DND-41 (cell line): ENCODE measurements at regions not wholly inside any gene's neighbourhood (a gene's known extent, or its start where the extent isn't known, plus 50 kb on each side); places are given as distances from the start of the nearest gene placed in this dataset.
"Not testable (repeated sequence)": the region's sequence is repeated elsewhere in the genome, so short reads cannot be mapped to it uniquely, and the experiment has no call there.

Experiments used
- ATAC-seq: fragments of 200-7000 bp; cut with Tn5 transposase; 3 replicates; pipeline ENCODE4 v1.9.1; 2021; ENCODE audit warnings: low read depth; ENCODE audit not compliant: insufficient read depth
- DNase-seq: peaks from one replicate; pipeline ENCODE4 v3.0.0-alpha.2; 2020
- H2AFZ ChIP-seq: 2 replicates; pipeline ENCODE4 v1.6.0; 2012; ENCODE audit warnings: low read depth, low read length
- H3K27ac ChIP-seq: 2 replicates; pipeline ENCODE4 v1.5.1; 2012; ENCODE audit warnings: low read length, inconsistent platforms
- H3K27me3 ChIP-seq: fragments of 200-600 bp; sonication (generic); 2 replicates; pipeline ENCODE4 v1.6.0; 2012; ENCODE audit warnings: low read length, mild to moderate bottlenecking, inconsistent platforms; ENCODE audit not compliant: insufficient read depth, poor library complexity
- H3K36me3 ChIP-seq: 2 replicates; pipeline ENCODE4 v1.5.1; 2012; ENCODE audit warnings: low read length, inconsistent platforms; ENCODE audit not compliant: insufficient read depth
- H3K4me1 ChIP-seq: 2 replicates; pipeline ENCODE4 v1.5.1; 2012; ENCODE audit warnings: mild to moderate bottlenecking, low read length; ENCODE audit not compliant: insufficient read depth
- H3K4me2 ChIP-seq: 2 replicates; pipeline ENCODE4 v1.6.0; 2012; ENCODE audit warnings: mild to moderate bottlenecking, moderate library complexity, low read length, inconsistent platforms; ENCODE audit not compliant: insufficient read depth
- H3K4me3 ChIP-seq, 2 experiments: fragments of 200-600 bp in 1 of 2; shearing (Covaris generic) in 1 of 2; 2 replicates each; pipeline ENCODE4 v1.5.1; 2012 to 2016; ENCODE audit warnings: inconsistent platforms in 2 of 2, low read length in 2 of 2, mild to moderate bottlenecking in 2 of 2, low read depth in 1 of 2, moderate library complexity in 1 of 2
- H3K79me2 ChIP-seq: 2 replicates; pipeline ENCODE4 v1.6.0; 2012; ENCODE audit warnings: low read length, inconsistent platforms; ENCODE audit not compliant: insufficient read depth
- H3K9ac ChIP-seq: 2 replicates; pipeline ENCODE4 v1.6.0; 2012; ENCODE audit warnings: low read depth, mild to moderate bottlenecking, inconsistent platforms, low read length, moderate library complexity
- H3K9me3 ChIP-seq: 2 replicates; pipeline ENCODE4 v1.5.1; 2012; ENCODE audit warnings: low read length, moderate library complexity, mild to moderate bottlenecking, inconsistent platforms; ENCODE audit not compliant: insufficient read depth, severe bottlenecking
- H4K20me1 ChIP-seq: 2 replicates; pipeline ENCODE4 v1.6.0; 2012; ENCODE audit warnings: low read length; ENCODE audit not compliant: insufficient read depth
- EZH2 ChIP-seq: IDR thresholded peaks from 3 replicates; pipeline ENCODE4 v1.6.1; 2012; ENCODE audit warnings: borderline replicate concordance, low read depth, mild to moderate bottlenecking, moderate library complexity, low read length, inconsistent platforms; ENCODE audit not compliant: severe bottlenecking
- TF ChIP-seq, protein P1 (sequence below): IDR thresholded peaks from 2 replicates; pipeline ENCODE4 v1.5.1; 2012; ENCODE audit warnings: borderline replicate concordance, low read length, moderate library complexity, mild to moderate bottlenecking; ENCODE audit not compliant: poor library complexity, severe bottlenecking; ENCODE audit errors: extremely low read depth

DNA sequence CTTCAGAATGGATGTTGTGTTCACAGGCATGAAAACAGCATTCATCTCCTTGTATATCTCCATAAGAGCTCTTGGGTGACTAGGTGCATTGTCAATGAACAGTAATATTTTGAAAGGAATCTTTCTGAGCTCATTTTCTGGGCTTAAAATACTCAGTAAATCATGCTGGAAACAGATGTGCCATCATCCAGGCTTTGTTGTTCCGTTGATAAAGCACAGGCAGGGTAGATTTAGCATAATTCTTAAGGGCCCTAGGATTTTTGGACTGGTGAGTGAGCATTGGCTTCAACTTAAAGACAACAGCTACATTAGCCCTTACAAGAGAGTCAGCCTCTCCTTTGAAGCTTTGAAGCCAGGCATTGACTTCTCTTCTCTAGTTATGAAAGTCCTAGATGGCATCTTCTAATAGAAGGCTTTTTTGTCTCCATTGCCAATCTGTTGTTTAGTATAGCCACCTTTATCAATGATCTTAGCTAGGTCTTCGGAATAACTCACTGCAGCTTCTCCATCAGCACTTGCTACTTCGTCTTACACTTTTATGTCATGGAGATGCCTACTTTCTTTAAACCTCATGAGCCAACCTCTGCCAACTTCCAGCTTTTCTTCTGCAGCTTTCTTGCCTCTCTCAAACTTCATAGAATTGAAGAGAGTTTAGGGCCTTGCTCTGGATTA, 79.6 kb upstream of the PSMA6 start:
- Histone ChIP-seq H3K36me3 (no peaks in the 10 kb centered on the region), H3K4me2 (no peak overlapping the region), H3K27me3 (no peaks in the 10 kb centered on the region), H3K9me3 (no peaks in the 10 kb centered on the region), H3K4me3 (no peak overlapping the region), H2AFZ (no peak overlapping the region), H3K4me1 (no peaks in the 10 kb centered on the region), H4K20me1 (no peaks in the 10 kb centered on the region), H3K79me2 (no peaks in the 10 kb centered on the region), H3K9ac (no peak overlapping the region), H3K27ac (no peak overlapping the region)
- ATAC-seq (no peak), DNase-seq (no peak)
- TF ChIP-seq EZH2: no peak
- TF ChIP-seq, protein P1, sequence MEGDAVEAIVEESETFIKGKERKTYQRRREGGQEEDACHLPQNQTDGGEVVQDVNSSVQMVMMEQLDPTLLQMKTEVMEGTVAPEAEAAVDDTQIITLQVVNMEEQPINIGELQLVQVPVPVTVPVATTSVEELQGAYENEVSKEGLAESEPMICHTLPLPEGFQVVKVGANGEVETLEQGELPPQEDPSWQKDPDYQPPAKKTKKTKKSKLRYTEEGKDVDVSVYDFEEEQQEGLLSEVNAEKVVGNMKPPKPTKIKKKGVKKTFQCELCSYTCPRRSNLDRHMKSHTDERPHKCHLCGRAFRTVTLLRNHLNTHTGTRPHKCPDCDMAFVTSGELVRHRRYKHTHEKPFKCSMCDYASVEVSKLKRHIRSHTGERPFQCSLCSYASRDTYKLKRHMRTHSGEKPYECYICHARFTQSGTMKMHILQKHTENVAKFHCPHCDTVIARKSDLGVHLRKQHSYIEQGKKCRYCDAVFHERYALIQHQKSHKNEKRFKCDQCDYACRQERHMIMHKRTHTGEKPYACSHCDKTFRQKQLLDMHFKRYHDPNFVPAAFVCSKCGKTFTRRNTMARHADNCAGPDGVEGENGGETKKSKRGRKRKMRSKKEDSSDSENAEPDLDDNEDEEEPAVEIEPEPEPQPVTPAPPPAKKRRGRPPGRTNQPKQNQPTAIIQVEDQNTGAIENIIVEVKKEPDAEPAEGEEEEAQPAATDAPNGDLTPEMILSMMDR: no peak

DNA sequence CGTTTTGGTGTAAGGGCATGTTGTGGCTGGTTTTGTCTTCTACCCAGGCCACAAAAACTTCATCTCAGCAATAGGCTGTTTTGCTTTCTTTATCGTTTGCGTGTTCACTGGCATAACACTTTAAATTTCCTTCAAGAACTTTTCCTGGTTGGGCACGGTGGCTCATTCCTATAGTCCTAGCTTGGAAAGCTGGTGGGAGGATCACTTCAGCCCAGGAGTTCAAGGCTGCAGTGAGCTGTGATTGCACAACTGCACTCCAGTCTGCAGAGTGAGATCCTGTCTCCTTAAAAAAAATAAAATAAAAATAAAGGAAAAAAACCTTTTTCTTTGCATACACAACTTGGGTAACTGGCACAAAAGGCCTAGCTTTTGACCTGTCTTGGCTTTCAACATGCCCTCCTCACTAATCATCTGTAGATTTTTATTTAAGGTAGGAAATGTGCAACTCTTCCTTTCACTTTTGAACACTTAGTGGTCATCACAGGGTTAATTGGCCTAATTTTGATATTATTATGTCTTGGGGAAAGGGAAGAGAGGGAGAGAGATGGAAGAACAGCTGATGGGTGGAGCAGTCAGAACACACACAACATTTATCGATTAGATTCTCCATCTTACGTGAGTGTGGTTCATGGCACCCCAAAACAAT, 78.9 kb upstream of the PSMA6 start:
- Histone ChIP-seq H3K4me2 (no peak overlapping the region), H2AFZ (no peak overlapping the region), H3K4me3 (no peak overlapping the region), H3K4me1 (no peaks in the 10 kb centered on the region), H3K27me3 (no peaks in the 10 kb centered on the region), H4K20me1 (no peaks in the 10 kb centered on the region), H3K36me3 (no peaks in the 10 kb centered on the region), H3K27ac (no peak overlapping the region), H3K9me3 (no peaks in the 10 kb centered on the region), H3K79me2 (no peaks in the 10 kb centered on the region), H3K9ac (no peak overlapping the region)
- DNase-seq (no peak), ATAC-seq (no peak)
- TF ChIP-seq EZH2: no peak
- TF ChIP-seq, protein P1: no peak

DNA sequence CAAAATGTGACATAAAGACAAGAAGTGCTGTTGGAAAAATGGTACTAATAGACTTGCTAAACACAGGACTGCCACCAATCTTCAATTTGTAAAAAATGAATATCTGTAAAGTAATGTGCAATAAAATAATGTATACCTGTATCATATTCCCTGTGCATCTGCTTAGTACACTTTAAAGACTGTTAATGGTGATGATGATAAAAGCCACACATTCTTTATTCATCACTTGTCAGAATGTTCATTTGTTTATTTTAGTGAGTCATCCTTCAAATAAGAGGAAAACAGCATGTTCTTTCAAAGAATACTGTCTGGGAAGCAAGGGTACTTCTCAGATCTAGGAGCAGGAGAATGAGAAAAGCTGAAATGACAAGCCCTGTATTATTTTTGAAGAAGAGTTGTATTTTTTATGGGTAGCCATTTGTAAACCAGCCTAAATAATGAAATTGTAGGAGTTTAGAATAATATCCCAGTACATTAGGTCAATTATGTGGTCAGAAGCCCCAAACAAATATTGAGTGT, 78.3 kb upstream of the PSMA6 start:
- TF ChIP-seq EZH2: no peak
- TF ChIP-seq, protein P1: no peak
- Histone ChIP-seq H3K36me3 (no peaks in the 10 kb centered on the region), H3K4me2 (no peak overlapping the region), H2AFZ (no peak overlapping the region), H3K27ac (no peak overlapping the region), H3K9ac (no peak overlapping the region), H3K4me1 (no peaks in the 10 kb centered on the region), H4K20me1 (no peaks in the 10 kb centered on the region), H3K27me3 (no peaks in the 10 kb centered on the region), H3K9me3 (no peaks in the 10 kb centered on the region), H3K4me3 (no peak overlapping the region), H3K79me2 (no peaks in the 10 kb centered on the region)
- no peak for DNase-seq
- no peak for ATAC-seq

DNA sequence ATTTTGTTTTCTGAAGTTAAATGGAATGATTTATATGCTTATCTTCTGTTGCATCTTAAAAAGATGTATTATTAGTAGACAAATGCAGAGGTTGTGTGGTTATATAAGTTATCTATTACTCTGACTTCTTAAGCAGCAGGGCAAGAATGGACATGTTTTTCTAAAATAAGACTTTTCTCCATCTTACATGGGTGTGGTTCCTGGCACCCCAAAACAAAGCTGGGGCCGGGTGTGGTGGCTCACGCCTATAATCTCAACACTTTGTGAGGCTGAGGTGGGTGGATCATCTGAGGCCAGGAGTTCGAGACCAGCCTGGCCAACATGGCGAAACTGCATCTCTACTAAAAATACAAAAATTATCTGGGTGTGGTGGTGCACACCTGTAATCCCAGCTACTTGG, 77.8 kb upstream of the PSMA6 start:
- H3K9me3 ChIP-seq, H2AFZ ChIP-seq, H3K27me3 ChIP-seq, ATAC-seq, H3K4me3 ChIP-seq, H3K4me2 ChIP-seq, H3K36me3 ChIP-seq, H4K20me1 ChIP-seq, DNase-seq, H3K4me1 ChIP-seq, H3K79me2 ChIP-seq, H3K9ac ChIP-seq, H3K27ac ChIP-seq: not testable (repeated sequence)
